SK-N-SH (cell line): ENCODE measurements at regions not wholly inside any gene's neighbourhood (a gene's known extent, or its start where the extent isn't known, plus 50 kb on each side); places are given as distances from the start of the nearest gene placed in this dataset.

Experiments
- CTCF ChIA-PET: fragments of 300-600, 350-600 bp; formaldehyde crosslinking; extraction: SDS; loops from one replicate; lab custom pipeline; 2021; lab: Yijun Ruan, JAX
- POLR2A ChIA-PET: fragments of 350-600 bp; sonication (Branson Sonifier 250); formaldehyde crosslinking; extraction: SDS; loops from one replicate; lab custom pipeline; 2020; ENCODE audit warnings: antibody characterized with exemption, inconsistent platforms; lab: Yijun Ruan, JAX
- DNase-seq: peaks from one replicate; pipeline ENCODE4 v3.0.0; 2012
- H2AFZ ChIP-seq: fragments of 200-600 bp; sonication (generic); 2 replicates; pipeline ENCODE4 v1.8.1; 2016; ENCODE audit warnings: antibody characterized with exemption, mild to moderate bottlenecking, low read depth
- H3F3A ChIP-seq: fragments of 200-600 bp; sonication (generic); replicated peaks from 2 replicates; pipeline ENCODE3; 2016; ENCODE audit warnings: antibody characterized with exemption, mild to moderate bottlenecking; ENCODE audit not compliant: insufficient read depth
- H3K27ac ChIP-seq, 2 experiments: fragments of 200-500 bp in 1 of 2; fragments of 200-600 bp in 1 of 2; sonication (Bioruptor generic) in 1 of 2; sonication (generic), shearing (Covaris generic) in 1 of 2; 2 replicates each; pipeline versions ENCODE4 v1.5.1 to v1.6.1; 2014 to 2016; ENCODE audit warnings: low read depth in 2 of 2, inconsistent platforms in 1 of 2, low read length in 1 of 2, mild to moderate bottlenecking in 1 of 2, mixed read lengths in 1 of 2
- H3K27me3 ChIP-seq: fragments of 200-600 bp; sonication (generic), shearing (Covaris generic); 2 replicates; pipeline ENCODE4 v1.6.1; 2016; ENCODE audit warnings: mixed run types; ENCODE audit not compliant: insufficient read depth
- H3K36me3 ChIP-seq, 2 experiments: fragments of 200-500 bp in 1 of 2; fragments of 200-600 bp in 1 of 2; sonication (Bioruptor generic) in 1 of 2; sonication (generic) in 1 of 2; replicated peaks in 1 of 2; 2 replicates each; pipeline versions ENCODE3 to v1.5.1; 2014 to 2016; ENCODE audit warnings: low read length in 1 of 2, mild to moderate bottlenecking in 1 of 2; ENCODE audit not compliant: insufficient read depth in 2 of 2, control insufficient read depth in 1 of 2
- H3K4me1 ChIP-seq, 2 experiments: fragments of 200-500 bp in 1 of 2; fragments of 200-600 bp in 1 of 2; sonication (Bioruptor generic) in 1 of 2; sonication (generic), shearing (Covaris generic) in 1 of 2; 2 replicates each; pipeline versions ENCODE4 v1.5.1 to v1.6.1; 2014 to 2016; ENCODE audit warnings: low read depth in 1 of 2, low read length in 1 of 2, mixed run types in 1 of 2; ENCODE audit not compliant: insufficient read depth in 2 of 2, control insufficient read depth in 1 of 2
- H3K4me2 ChIP-seq: fragments of 200-600 bp; sonication (generic), shearing (Covaris generic); 2 replicates; pipeline ENCODE4 v1.6.1; 2017; ENCODE audit warnings: mixed run types
- H3K4me3 ChIP-seq, 2 experiments: fragments of 200-500 bp in 1 of 2; fragments of 200-600 bp in 1 of 2; sonication (Bioruptor generic) in 1 of 2; sonication (generic), shearing (Covaris generic) in 1 of 2; 2 replicates each; pipeline versions ENCODE4 v1.5.1 to v1.8.1; 2014 to 2016; ENCODE audit warnings: low read depth in 2 of 2, inconsistent platforms in 1 of 2, low read length in 1 of 2, mild to moderate bottlenecking in 1 of 2, mixed read lengths in 1 of 2, moderate library complexity in 1 of 2
- H3K79me2 ChIP-seq: fragments of 200-600 bp; sonication (generic); 2 replicates; pipeline ENCODE4 v1.8.1; 2017; ENCODE audit warnings: mild to moderate bottlenecking; ENCODE audit not compliant: insufficient read depth
- H3K9ac ChIP-seq: fragments of 200-600 bp; sonication (generic); 2 replicates; pipeline ENCODE4 v1.6.1; 2017; ENCODE audit warnings: mixed run types
- H3K9me2 ChIP-seq: fragments of 200-600 bp; sonication (generic); 2 replicates; pipeline ENCODE4 v1.6.1; 2017; ENCODE audit warnings: mixed run types
- H3K9me3 ChIP-seq: fragments of 200-600 bp; sonication (generic); 2 replicates; pipeline ENCODE4 v1.6.1; 2017; ENCODE audit warnings: mixed run types, mild to moderate bottlenecking, moderate library complexity
- H4K20me1 ChIP-seq: fragments of 200-600 bp; sonication (generic); 2 replicates; pipeline ENCODE4 v1.6.1; 2017; ENCODE audit warnings: mild to moderate bottlenecking, mixed run types; ENCODE audit not compliant: insufficient read depth
- CHD2 ChIP-seq: fragments of 150-350 bp; IDR thresholded peaks from 2 replicates; pipeline ENCODE4 v1.6.1; 2018; ENCODE audit warnings: low read length; ENCODE audit not compliant: partially characterized antibody
- ELF1 ChIP-seq: IDR thresholded peaks from 2 replicates; pipeline ENCODE4 v1.4.0; 2012
- EP300 ChIP-seq, 2 experiments: IDR thresholded peaks; 2 replicates each; pipeline versions ENCODE4 v1.4.0 to v1.6.1; 2012; ENCODE audit warnings: borderline replicate concordance in 1 of 2, low read depth in 1 of 2, low read length in 1 of 2
- FOXM1 ChIP-seq: IDR thresholded peaks from 2 replicates; pipeline ENCODE4 v1.4.0; 2012; ENCODE audit warnings: low read depth, mild to moderate bottlenecking
- GABPA ChIP-seq: IDR thresholded peaks from 2 replicates; pipeline ENCODE4 v1.4.0; 2012; ENCODE audit warnings: low read depth, mild to moderate bottlenecking
- MEF2A ChIP-seq: IDR thresholded peaks from 2 replicates; pipeline ENCODE4 v1.4.0; 2012; ENCODE audit warnings: low read depth, borderline replicate concordance
- MXI1 ChIP-seq: IDR thresholded peaks from 2 replicates; pipeline ENCODE4 v1.6.1; 2012; ENCODE audit warnings: mild to moderate bottlenecking, low read depth, low read length, improper control_type of control experiment
- NFIC ChIP-seq: IDR thresholded peaks from 2 replicates; pipeline ENCODE4 v1.4.0; 2012; ENCODE audit warnings: borderline replicate concordance
- POLR2AphosphoS5 ChIP-seq: IDR thresholded peaks from 2 replicates; pipeline ENCODE4 v1.6.1; 2012; ENCODE audit warnings: low read depth, low read length
- RFX5 ChIP-seq: IDR thresholded peaks from 2 replicates; pipeline ENCODE4 v1.6.1; 2012; ENCODE audit warnings: mild to moderate bottlenecking, improper control_type of control experiment, low read length
- SIN3A ChIP-seq: IDR thresholded peaks from 2 replicates; pipeline ENCODE4 v1.6.1; 2012; ENCODE audit warnings: low read depth, mild to moderate bottlenecking, low read length, moderate library complexity, borderline replicate concordance
- TCF12 ChIP-seq: IDR thresholded peaks from 2 replicates; pipeline ENCODE4 v1.4.0; 2012
- TEAD4 ChIP-seq: IDR thresholded peaks from 2 replicates; pipeline ENCODE4 v1.4.0; 2012; ENCODE audit warnings: mild to moderate bottlenecking, borderline replicate concordance; ENCODE audit not compliant: insufficient read depth
- USF1 ChIP-seq: IDR thresholded peaks from 2 replicates; pipeline ENCODE4 v1.4.0; 2012; ENCODE audit warnings: low read depth, borderline replicate concordance
- YY1 ChIP-seq: IDR thresholded peaks from 2 replicates; pipeline ENCODE4 v1.4.0; 2012; ENCODE audit warnings: low read depth, mild to moderate bottlenecking
- WGBS: methylation state at CpG from one replicate; pipeline ENCODE4 v1.1.6; 2017; ENCODE audit warnings: low lambda C conversion rate; 5-methylcytosine and 5-hydroxymethylcytosine counted together
- TF ChIP-seq, protein P1 (sequence below): IDR thresholded peaks from 2 replicates; pipeline ENCODE4 v1.4.0; 2012; ENCODE audit warnings: low read depth, borderline replicate concordance
- TF ChIP-seq, protein P2 (sequence below): fragments of 150-350 bp; IDR thresholded peaks from 2 replicates; pipeline ENCODE4 v1.6.1; 2016; ENCODE audit warnings: mild to moderate bottlenecking, low read depth, low read length
- TF ChIP-seq, protein P3 (sequence below): IDR thresholded peaks from 2 replicates; pipeline ENCODE4 v1.6.1; 2012; ENCODE audit warnings: mild to moderate bottlenecking, low read depth, low read length, moderate library complexity
- TF ChIP-seq, protein P4 (sequence below): fragments of 200-600 bp; sonication (generic); IDR thresholded peaks from 2 replicates; pipeline ENCODE4 v1.6.1; 2017; ENCODE audit warnings: antibody characterized with exemption, mild to moderate bottlenecking, moderate library complexity

- no peaks in the 10 kb centered on the region for H3K79me2 ChIP-seq
- H3F3A ChIP-seq, result no peaks in the 10 kb centered on the region
- H3K9ac ChIP-seq, result no peak overlapping the region
- CTCF ChIA-PET, result no interaction called here
- no peak for DNase-seq
- POLR2A ChIA-PET, result no interaction called here
- no peak overlapping the region for H3K4me2 ChIP-seq
- H3K4me1 ChIP-seq, result no peaks in the 10 kb centered on the region
- H3K27ac ChIP-seq, result no peak overlapping the region
- no peaks in the 10 kb centered on the region; the same call in 1 of the 2 replicates for H3K9me2 ChIP-seq
- TF ChIP-seq EP300 (IDR thresholded peaks at IDR 0.05; ENCODE audit: borderline replicate concordance in 1 of 2, low read depth in 1 of 2, low read length in 1 of 2), result no peak
- no peak for TF ChIP-seq CHD2
- TF ChIP-seq RFX5, result no peak
- no peak for TF ChIP-seq TEAD4
- TF ChIP-seq, protein P1, sequence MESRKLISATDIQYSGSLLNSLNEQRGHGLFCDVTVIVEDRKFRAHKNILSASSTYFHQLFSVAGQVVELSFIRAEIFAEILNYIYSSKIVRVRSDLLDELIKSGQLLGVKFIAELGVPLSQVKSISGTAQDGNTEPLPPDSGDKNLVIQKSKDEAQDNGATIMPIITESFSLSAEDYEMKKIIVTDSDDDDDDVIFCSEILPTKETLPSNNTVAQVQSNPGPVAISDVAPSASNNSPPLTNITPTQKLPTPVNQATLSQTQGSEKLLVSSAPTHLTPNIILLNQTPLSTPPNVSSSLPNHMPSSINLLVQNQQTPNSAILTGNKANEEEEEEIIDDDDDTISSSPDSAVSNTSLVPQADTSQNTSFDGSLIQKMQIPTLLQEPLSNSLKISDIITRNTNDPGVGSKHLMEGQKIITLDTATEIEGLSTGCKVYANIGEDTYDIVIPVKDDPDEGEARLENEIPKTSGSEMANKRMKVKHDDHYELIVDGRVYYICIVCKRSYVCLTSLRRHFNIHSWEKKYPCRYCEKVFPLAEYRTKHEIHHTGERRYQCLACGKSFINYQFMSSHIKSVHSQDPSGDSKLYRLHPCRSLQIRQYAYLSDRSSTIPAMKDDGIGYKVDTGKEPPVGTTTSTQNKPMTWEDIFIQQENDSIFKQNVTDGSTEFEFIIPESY, result no peak
- no peak for TF ChIP-seq FOXM1
- TF ChIP-seq NFIC, result no peak
- TF ChIP-seq YY1, result no peak
- no peak for TF ChIP-seq GABPA
- TF ChIP-seq, all 33 proteins: peak for 0
- no peak overlapping the region for H2AFZ ChIP-seq
- 0% methylated on average over 1 of the region's 1 CpG for WGBS
- H3K9me3 ChIP-seq, result no peaks in the 10 kb centered on the region
- H3K27me3 ChIP-seq, result no peaks in the 10 kb centered on the region
- H4K20me1 ChIP-seq, result no peaks in the 10 kb centered on the region
- H3K4me3 ChIP-seq, result no peak overlapping the region
- no peaks in the 10 kb centered on the region for H3K36me3 ChIP-seq
Measured at GRCh38 chr4:32597354-32597753, 1877.2 kb downstream of the PCDH7 start.

DNA sequence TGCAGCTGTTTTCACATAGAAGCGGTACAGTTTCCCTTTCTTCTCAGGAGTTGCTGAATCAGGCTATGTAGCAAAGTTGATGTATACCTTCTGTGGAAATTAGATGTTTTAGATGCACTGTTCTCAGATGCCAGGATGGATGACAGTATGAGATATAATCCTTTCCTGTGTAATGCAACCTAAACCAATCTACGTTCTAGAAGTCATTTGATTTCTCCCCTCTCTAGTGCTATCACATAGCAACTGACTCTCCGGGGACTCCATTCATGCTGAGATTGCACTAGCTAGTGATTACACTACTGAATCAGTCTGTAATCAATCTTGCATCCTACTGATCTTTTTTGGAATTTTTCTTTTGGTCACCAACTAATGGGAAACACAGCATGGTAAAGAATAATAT is 1881.7 kb downstream of the PCDH7 start:
- POLR2A ChIA-PET, result no interaction called here
- Histone ChIP-seq H3K9me3 (no peaks in the 10 kb centered on the region), H3K27ac (no peak overlapping the region)

More for the DNA sequence above, 1881.7 kb downstream of the PCDH7 start:
- WGBS, result 0% methylated on average over 3 of the region's 3 CpGs
- TF ChIP-seq POLR2AphosphoS5, result no peak
- TF ChIP-seq, protein P2, sequence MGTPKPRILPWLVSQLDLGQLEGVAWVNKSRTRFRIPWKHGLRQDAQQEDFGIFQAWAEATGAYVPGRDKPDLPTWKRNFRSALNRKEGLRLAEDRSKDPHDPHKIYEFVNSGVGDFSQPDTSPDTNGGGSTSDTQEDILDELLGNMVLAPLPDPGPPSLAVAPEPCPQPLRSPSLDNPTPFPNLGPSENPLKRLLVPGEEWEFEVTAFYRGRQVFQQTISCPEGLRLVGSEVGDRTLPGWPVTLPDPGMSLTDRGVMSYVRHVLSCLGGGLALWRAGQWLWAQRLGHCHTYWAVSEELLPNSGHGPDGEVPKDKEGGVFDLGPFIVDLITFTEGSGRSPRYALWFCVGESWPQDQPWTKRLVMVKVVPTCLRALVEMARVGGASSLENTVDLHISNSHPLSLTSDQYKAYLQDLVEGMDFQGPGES, result no peak
- TF ChIP-seq RFX5, result no peak
- TF ChIP-seq ELF1, result no peak
- TF ChIP-seq USF1, result no peak
- TF ChIP-seq YY1, result no peak
- TF ChIP-seq MEF2A, result no peak
- no peak for TF ChIP-seq MXI1
- TF ChIP-seq TCF12, result no peak
- no peak for TF ChIP-seq SIN3A
- TF ChIP-seq, protein P3, sequence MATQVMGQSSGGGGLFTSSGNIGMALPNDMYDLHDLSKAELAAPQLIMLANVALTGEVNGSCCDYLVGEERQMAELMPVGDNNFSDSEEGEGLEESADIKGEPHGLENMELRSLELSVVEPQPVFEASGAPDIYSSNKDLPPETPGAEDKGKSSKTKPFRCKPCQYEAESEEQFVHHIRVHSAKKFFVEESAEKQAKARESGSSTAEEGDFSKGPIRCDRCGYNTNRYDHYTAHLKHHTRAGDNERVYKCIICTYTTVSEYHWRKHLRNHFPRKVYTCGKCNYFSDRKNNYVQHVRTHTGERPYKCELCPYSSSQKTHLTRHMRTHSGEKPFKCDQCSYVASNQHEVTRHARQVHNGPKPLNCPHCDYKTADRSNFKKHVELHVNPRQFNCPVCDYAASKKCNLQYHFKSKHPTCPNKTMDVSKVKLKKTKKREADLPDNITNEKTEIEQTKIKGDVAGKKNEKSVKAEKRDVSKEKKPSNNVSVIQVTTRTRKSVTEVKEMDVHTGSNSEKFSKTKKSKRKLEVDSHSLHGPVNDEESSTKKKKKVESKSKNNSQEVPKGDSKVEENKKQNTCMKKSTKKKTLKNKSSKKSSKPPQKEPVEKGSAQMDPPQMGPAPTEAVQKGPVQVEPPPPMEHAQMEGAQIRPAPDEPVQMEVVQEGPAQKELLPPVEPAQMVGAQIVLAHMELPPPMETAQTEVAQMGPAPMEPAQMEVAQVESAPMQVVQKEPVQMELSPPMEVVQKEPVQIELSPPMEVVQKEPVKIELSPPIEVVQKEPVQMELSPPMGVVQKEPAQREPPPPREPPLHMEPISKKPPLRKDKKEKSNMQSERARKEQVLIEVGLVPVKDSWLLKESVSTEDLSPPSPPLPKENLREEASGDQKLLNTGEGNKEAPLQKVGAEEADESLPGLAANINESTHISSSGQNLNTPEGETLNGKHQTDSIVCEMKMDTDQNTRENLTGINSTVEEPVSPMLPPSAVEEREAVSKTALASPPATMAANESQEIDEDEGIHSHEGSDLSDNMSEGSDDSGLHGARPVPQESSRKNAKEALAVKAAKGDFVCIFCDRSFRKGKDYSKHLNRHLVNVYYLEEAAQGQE, result no peak
- TF ChIP-seq, protein P4, sequence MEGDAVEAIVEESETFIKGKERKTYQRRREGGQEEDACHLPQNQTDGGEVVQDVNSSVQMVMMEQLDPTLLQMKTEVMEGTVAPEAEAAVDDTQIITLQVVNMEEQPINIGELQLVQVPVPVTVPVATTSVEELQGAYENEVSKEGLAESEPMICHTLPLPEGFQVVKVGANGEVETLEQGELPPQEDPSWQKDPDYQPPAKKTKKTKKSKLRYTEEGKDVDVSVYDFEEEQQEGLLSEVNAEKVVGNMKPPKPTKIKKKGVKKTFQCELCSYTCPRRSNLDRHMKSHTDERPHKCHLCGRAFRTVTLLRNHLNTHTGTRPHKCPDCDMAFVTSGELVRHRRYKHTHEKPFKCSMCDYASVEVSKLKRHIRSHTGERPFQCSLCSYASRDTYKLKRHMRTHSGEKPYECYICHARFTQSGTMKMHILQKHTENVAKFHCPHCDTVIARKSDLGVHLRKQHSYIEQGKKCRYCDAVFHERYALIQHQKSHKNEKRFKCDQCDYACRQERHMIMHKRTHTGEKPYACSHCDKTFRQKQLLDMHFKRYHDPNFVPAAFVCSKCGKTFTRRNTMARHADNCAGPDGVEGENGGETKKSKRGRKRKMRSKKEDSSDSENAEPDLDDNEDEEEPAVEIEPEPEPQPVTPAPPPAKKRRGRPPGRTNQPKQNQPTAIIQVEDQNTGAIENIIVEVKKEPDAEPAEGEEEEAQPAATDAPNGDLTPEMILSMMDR, result no peak
- Histone ChIP-seq H3K4me3 (no peak overlapping the region), H2AFZ (no peak overlapping the region), H3K4me1 (no peaks in the 10 kb centered on the region), H3F3A (no peaks in the 10 kb centered on the region), H3K4me2 (no peak overlapping the region), H3K27me3 (no peaks in the 10 kb centered on the region), H3K79me2 (no peaks in the 10 kb centered on the region), H4K20me1 (no peaks in the 10 kb centered on the region), H3K9me2 (no peaks in the 10 kb centered on the region; the same call in 1 of the 2 replicates), H3K9ac (no peak overlapping the region), H3K36me3 (no peaks in the 10 kb centered on the region)
- CTCF ChIA-PET, result no interaction called here
- no peak for DNase-seq
